ENCODE measurements at regions not wholly inside any gene's neighbourhood (a gene's known extent, or its start where the extent isn't known, plus 50 kb on each side); places are given as distances from the start of the nearest gene placed in this dataset.
"Not testable (repeated sequence)": the region's sequence is repeated elsewhere in the genome, so short reads cannot be mapped to it uniquely, and the experiment has no call there.

DNA sequence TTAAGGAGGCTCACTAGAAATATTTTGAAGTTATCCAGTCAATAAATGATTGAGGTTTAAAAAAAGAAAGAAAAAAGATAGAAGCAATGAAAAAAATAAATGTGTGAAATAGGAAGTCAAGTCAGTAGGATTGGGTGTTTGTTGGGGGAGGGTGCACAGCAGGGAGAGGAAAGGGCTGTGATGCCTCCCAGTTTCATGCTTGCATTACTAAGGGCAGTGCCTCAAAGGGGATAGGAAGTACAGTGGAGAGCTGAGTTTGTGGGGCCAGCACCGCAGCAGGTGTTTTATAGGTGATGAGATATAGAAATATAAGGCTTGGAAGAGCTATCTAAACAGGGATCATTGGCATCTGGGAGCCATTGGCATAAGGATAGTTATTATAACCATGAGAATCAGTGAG lies 919.2 kb downstream of the STIM2 start:
- no peaks in the 10 kb centered on the region for H3K27me3 ChIP-seq (ENCODE audit: control insufficient read depth in 3 of 3, insufficient read depth in 3 of 3, low read length in 3 of 3)
- DNase-seq (no peak), FAIRE-seq (no peak)
- H3K9me3 ChIP-seq (ENCODE audit: control insufficient read depth in 2 of 2, insufficient read depth in 1 of 2, low read depth in 1 of 2, low read length in 1 of 2): no peaks in the 10 kb centered on the region
- no peak overlapping the region for H3K4me3 ChIP-seq (ENCODE audit: low read depth in 1 of 3, low read length in 3 of 3)
- no peaks in the 10 kb centered on the region for H3K36me3 ChIP-seq (ENCODE audit: control insufficient read depth in 3 of 3, insufficient read depth in 2 of 3, low read depth in 1 of 3, low read length in 3 of 3)
- H3K4me1 ChIP-seq (ENCODE audit: control insufficient read depth in 3 of 3, insufficient read depth in 2 of 3, low read depth in 1 of 3, low read length in 2 of 3): no peaks in the 10 kb centered on the region
- WGBS, 3 donors: 75 to 87% (median 83%) methylated on average over 1 of the region's 1 CpG
- H3K27ac ChIP-seq (ENCODE audit: low read depth in 1 of 3, low read length in 2 of 3): no peak overlapping the region

DNA sequence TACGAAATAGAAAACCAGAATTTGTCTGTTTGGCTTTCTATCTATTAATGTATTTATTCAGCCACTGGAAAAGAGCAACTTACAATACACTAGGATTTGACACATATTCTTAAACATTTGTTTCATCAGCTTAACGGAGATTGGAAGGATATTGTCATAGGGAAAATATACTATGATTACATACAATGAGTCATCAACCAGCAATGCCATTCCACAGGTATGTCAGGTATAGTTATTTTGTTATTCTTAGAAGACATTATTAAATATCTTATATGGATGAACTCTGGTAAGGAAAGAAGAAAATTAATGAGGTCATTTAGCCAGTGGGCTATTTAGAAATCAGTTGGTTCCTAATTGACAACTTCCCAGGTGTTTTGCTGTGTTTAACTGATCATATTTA lies 926.6 kb downstream of the STIM2 start:
- WGBS, 3 donors: 62 to 79% (median 65%) methylated on average over 2 of the region's 2 CpGs
- no peaks in the 10 kb centered on the region for H3K9me3 ChIP-seq (ENCODE audit: control insufficient read depth in 2 of 2, insufficient read depth in 1 of 2, low read depth in 1 of 2, low read length in 1 of 2)
- no peak overlapping the region for H3K4me3 ChIP-seq (ENCODE audit: low read depth in 1 of 3, low read length in 3 of 3)
- no peaks in the 10 kb centered on the region for H3K4me1 ChIP-seq (ENCODE audit: control insufficient read depth in 3 of 3, insufficient read depth in 2 of 3, low read depth in 1 of 3, low read length in 2 of 3)
- no peaks in the 10 kb centered on the region for H3K27me3 ChIP-seq (ENCODE audit: control insufficient read depth in 3 of 3, insufficient read depth in 3 of 3, low read length in 3 of 3)
- no peaks in the 10 kb centered on the region for H3K36me3 ChIP-seq (ENCODE audit: control insufficient read depth in 3 of 3, insufficient read depth in 2 of 3, low read depth in 1 of 3, low read length in 3 of 3)
- no peak for DNase-seq
- no peak for FAIRE-seq
- no peak overlapping the region for H3K27ac ChIP-seq (ENCODE audit: low read depth in 1 of 3, low read length in 2 of 3)

- Histone ChIP-seq H3K27me3 (ENCODE audit: control insufficient read depth in 3 of 3, insufficient read depth in 3 of 3, low read length in 3 of 3) (no peaks in the 10 kb centered on the region), H3K27ac (ENCODE audit: low read depth in 1 of 3, low read length in 2 of 3) (no peak overlapping the region), H3K4me3 (ENCODE audit: low read depth in 1 of 3, low read length in 3 of 3) (no peak overlapping the region), H3K4me1 (ENCODE audit: control insufficient read depth in 3 of 3, insufficient read depth in 2 of 3, low read depth in 1 of 3, low read length in 2 of 3) (no peaks in the 10 kb centered on the region), H3K36me3 (ENCODE audit: control insufficient read depth in 3 of 3, insufficient read depth in 2 of 3, low read depth in 1 of 3, low read length in 3 of 3) (no peaks in the 10 kb centered on the region), H3K9me3 (ENCODE audit: control insufficient read depth in 2 of 2, insufficient read depth in 1 of 2, low read depth in 1 of 2, low read length in 1 of 2) (no peaks in the 10 kb centered on the region)
- no peak for FAIRE-seq
- 73 to 79% (median 75%) methylated on average over 6 of the region's 6 CpGs for WGBS, 3 donors
- no peak for DNase-seq
Observed at GRCh38 chr4:27789773-27790172, 929.1 kb downstream of the STIM2 start.

DNA sequence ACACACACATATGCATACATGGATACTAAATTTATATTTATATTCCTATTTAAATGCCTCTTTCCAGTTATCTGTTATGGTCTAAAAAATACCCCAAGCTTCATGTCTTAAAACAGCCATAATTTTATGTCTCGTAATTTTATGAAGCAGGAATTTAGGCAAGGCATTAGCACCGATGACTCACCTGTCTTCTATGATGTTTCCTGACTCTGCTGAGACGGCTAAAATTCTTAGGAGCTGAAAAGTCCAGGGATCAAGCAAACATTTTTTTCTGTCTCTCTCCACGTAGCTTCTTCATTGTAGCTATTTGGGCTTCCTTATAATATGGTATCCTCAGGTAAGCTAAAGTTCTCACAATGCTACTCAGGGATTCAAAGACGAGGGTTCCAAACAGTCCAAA lies 930.3 kb downstream of the STIM2 start:
- 70 to 77% (median 73%) methylated on average over 5 of the region's 5 CpGs for WGBS, 3 donors

DNA sequence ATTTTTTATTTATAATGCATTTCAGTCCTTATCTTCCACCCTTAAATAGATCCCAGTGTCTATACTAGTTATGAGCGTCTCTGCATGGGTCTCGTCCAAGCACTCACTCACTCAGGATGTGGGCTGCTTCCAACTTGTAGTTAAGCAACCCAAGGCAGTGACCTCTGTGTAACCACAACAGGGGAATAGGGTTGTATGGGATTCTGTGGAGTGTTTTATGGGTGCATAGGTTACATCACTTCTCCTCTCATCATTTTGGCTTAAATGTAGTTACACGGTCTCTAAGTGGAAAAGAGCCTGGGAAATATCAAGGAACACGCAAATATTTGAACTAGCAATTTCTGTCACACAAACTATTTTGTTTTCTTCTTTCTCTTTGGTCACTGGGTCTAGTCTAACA lies 931.0 kb downstream of the STIM2 start:
- H3K4me1 ChIP-seq (ENCODE audit: control insufficient read depth in 3 of 3, insufficient read depth in 2 of 3, low read depth in 1 of 3, low read length in 2 of 3): no peaks in the 10 kb centered on the region
- H3K9me3 ChIP-seq (ENCODE audit: control insufficient read depth in 2 of 2, insufficient read depth in 1 of 2, low read depth in 1 of 2, low read length in 1 of 2): no peaks in the 10 kb centered on the region
- 67 to 83% (median 77%) methylated on average over 4 of the region's 4 CpGs for WGBS, 3 donors
- no peaks in the 10 kb centered on the region for H3K36me3 ChIP-seq (ENCODE audit: control insufficient read depth in 3 of 3, insufficient read depth in 2 of 3, low read depth in 1 of 3, low read length in 3 of 3)
- H3K27me3 ChIP-seq (ENCODE audit: control insufficient read depth in 3 of 3, insufficient read depth in 3 of 3, low read length in 3 of 3): no peaks in the 10 kb centered on the region
- DNase-seq (no peak), FAIRE-seq (no peak)
- H3K27ac ChIP-seq (ENCODE audit: low read depth in 1 of 3, low read length in 2 of 3): no peak overlapping the region
- no peak overlapping the region for H3K4me3 ChIP-seq (ENCODE audit: low read depth in 1 of 3, low read length in 3 of 3)

More for the DNA sequence above, 930.3 kb downstream of the STIM2 start:
- Histone ChIP-seq H3K27ac (ENCODE audit: low read depth in 1 of 3, low read length in 2 of 3) (no peak overlapping the region), H3K4me1 (ENCODE audit: control insufficient read depth in 3 of 3, insufficient read depth in 2 of 3, low read depth in 1 of 3, low read length in 2 of 3) (no peaks in the 10 kb centered on the region), H3K9me3 (ENCODE audit: control insufficient read depth in 2 of 2, insufficient read depth in 1 of 2, low read depth in 1 of 2, low read length in 1 of 2) (no peaks in the 10 kb centered on the region), H3K36me3 (ENCODE audit: control insufficient read depth in 3 of 3, insufficient read depth in 2 of 3, low read depth in 1 of 3, low read length in 3 of 3) (no peaks in the 10 kb centered on the region), H3K27me3 (ENCODE audit: control insufficient read depth in 3 of 3, insufficient read depth in 3 of 3, low read length in 3 of 3) (no peaks in the 10 kb centered on the region), H3K4me3 (ENCODE audit: low read depth in 1 of 3, low read length in 3 of 3) (no peak overlapping the region)
- DNase-seq: no peak
- no peak for FAIRE-seq

- 50 to 62% (median 60%) methylated on average over 3 of the region's 3 CpGs for WGBS, 3 donors
- FAIRE-seq: no peak
- DNase-seq: no peak
Observed at GRCh38 chr4:27807207-27807606, 946.6 kb downstream of the STIM2 start.

GRCh38 chr4:27811948-27812347 lies 951.3 kb downstream of the STIM2 start:
- FAIRE-seq: no peak
- WGBS, 3 donors: 69 to 79% (median 74%) methylated on average over 3 of the region's 3 CpGs

More at GRCh38 chr4:27807207-27807606, 946.6 kb downstream of the STIM2 start:
- Histone ChIP-seq H3K36me3 (ENCODE audit: control insufficient read depth in 3 of 3, insufficient read depth in 2 of 3, low read depth in 1 of 3, low read length in 3 of 3) (no peaks in the 10 kb centered on the region), H3K4me1 (ENCODE audit: control insufficient read depth in 3 of 3, insufficient read depth in 2 of 3, low read depth in 1 of 3, low read length in 2 of 3) (no peaks in the 10 kb centered on the region), H3K27ac (ENCODE audit: low read depth in 1 of 3, low read length in 2 of 3) (no peak overlapping the region), H3K4me3 (ENCODE audit: low read depth in 1 of 3, low read length in 3 of 3) (no peak overlapping the region), H3K9me3 (ENCODE audit: control insufficient read depth in 2 of 2, insufficient read depth in 1 of 2, low read depth in 1 of 2, low read length in 1 of 2) (no peaks in the 10 kb centered on the region), H3K27me3 (ENCODE audit: control insufficient read depth in 3 of 3, insufficient read depth in 3 of 3, low read length in 3 of 3) (no peaks in the 10 kb centered on the region)

DNA sequence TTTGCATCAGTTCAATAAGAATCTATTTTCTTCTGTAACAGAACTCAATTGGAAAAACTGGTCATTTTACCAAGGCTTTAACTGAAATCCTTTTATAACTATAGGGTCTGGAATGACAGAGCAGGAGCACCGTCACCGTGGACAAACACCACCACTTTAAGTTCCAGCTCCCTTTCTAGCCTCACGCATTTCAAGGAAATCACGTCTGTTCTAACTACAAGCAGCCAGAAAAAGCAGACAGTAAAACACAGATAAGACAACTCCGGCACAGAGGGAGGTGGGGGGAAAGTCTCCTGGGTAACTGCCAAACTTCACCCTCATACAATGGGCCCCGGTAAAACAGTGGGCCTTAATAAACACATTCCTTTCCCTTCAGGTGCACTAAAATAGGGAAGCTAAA lies 952.6 kb downstream of the STIM2 start:
- H3K27me3 ChIP-seq (ENCODE audit: control insufficient read depth in 3 of 3, insufficient read depth in 3 of 3, low read length in 3 of 3); H3K36me3 ChIP-seq (ENCODE audit: control insufficient read depth in 3 of 3, insufficient read depth in 2 of 3, low read depth in 1 of 3, low read length in 3 of 3); H3K9me3 ChIP-seq (ENCODE audit: control insufficient read depth in 2 of 2, insufficient read depth in 1 of 2, low read depth in 1 of 2, low read length in 1 of 2); H3K4me3 ChIP-seq (ENCODE audit: low read depth in 1 of 3, low read length in 3 of 3); H3K4me1 ChIP-seq (ENCODE audit: control insufficient read depth in 3 of 3, insufficient read depth in 2 of 3, low read depth in 1 of 3, low read length in 2 of 3); H3K27ac ChIP-seq (ENCODE audit: low read depth in 1 of 3, low read length in 2 of 3); FAIRE-seq; DNase-seq: not testable (repeated sequence)
- WGBS, 3 donors: 9 to 28% (median 18%) methylated on average over 6 of the region's 6 CpGs

More at GRCh38 chr4:27811948-27812347, 951.3 kb downstream of the STIM2 start:
- DNase-seq: no peak
- H3K36me3 ChIP-seq (ENCODE audit: control insufficient read depth in 3 of 3, insufficient read depth in 2 of 3, low read depth in 1 of 3, low read length in 3 of 3): no peaks in the 10 kb centered on the region
- no peak overlapping the region for H3K27ac ChIP-seq (ENCODE audit: low read depth in 1 of 3, low read length in 2 of 3)
- H3K4me3 ChIP-seq (ENCODE audit: low read depth in 1 of 3, low read length in 3 of 3): no peak overlapping the region
- H3K4me1 ChIP-seq (ENCODE audit: control insufficient read depth in 3 of 3, insufficient read depth in 2 of 3, low read depth in 1 of 3, low read length in 2 of 3): no peaks in the 10 kb centered on the region
- no peaks in the 10 kb centered on the region for H3K27me3 ChIP-seq (ENCODE audit: control insufficient read depth in 3 of 3, insufficient read depth in 3 of 3, low read length in 3 of 3)
- no peaks in the 10 kb centered on the region for H3K9me3 ChIP-seq (ENCODE audit: control insufficient read depth in 2 of 2, insufficient read depth in 1 of 2, low read depth in 1 of 2, low read length in 1 of 2)

GRCh38 chr4:27813699-27814425 lies 953.2 kb downstream of the STIM2 start:
- DNase-seq; FAIRE-seq; H3K4me1 ChIP-seq (ENCODE audit: control insufficient read depth in 3 of 3, insufficient read depth in 2 of 3, low read depth in 1 of 3, low read length in 2 of 3); H3K9me3 ChIP-seq (ENCODE audit: control insufficient read depth in 2 of 2, insufficient read depth in 1 of 2, low read depth in 1 of 2, low read length in 1 of 2); H3K27me3 ChIP-seq (ENCODE audit: control insufficient read depth in 3 of 3, insufficient read depth in 3 of 3, low read length in 3 of 3); H3K27ac ChIP-seq (ENCODE audit: low read depth in 1 of 3, low read length in 2 of 3); H3K36me3 ChIP-seq (ENCODE audit: control insufficient read depth in 3 of 3, insufficient read depth in 2 of 3, low read depth in 1 of 3, low read length in 3 of 3); H3K4me3 ChIP-seq (ENCODE audit: low read depth in 1 of 3, low read length in 3 of 3): not testable (repeated sequence)
- 79 to 84% (median 83%) methylated on average over 18 of the region's 18 CpGs for WGBS, 3 donors
